ENCODE measurements at regions not wholly inside any gene's neighbourhood (a gene's known extent, or its start where the extent isn't known, plus 50 kb on each side); places are given as distances from the start of the nearest gene placed in this dataset.
"Not testable (repeated sequence)": the region's sequence is repeated elsewhere in the genome, so short reads cannot be mapped to it uniquely, and the experiment has no call there.

DNA sequence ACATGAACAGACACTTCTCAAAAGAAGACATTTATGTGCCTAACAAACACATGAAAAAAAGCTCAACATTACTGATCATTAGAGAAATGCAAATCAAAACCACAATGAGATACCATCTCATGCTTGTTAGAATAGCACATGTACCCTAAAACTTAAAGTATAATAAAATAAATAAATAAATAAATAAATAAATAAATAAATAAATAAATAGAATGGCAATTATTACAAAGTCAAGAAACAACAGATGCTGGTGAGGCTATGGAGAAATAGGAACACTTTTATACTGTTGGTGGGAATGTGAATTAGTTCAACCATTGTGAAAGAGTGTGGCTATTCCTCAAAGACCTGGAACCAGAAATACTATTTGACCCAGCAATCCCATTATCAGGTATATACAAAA lies 970.6 kb downstream of the NR2F1-AS1 start:
- H3K9me3 ChIP-seq (replicated peaks; ENCODE audit: control insufficient read depth, insufficient read depth, low read length); FAIRE-seq; ATAC-seq; H3K36me3 ChIP-seq (ENCODE audit: control insufficient read depth in 2 of 2, insufficient read depth in 2 of 2, low read length in 1 of 2); H3K4me1 ChIP-seq (ENCODE audit: control insufficient read depth, insufficient read depth, low read length); in situ Hi-C loops (cut with MboI); BruUV-seq (replicated peaks); POLR2A ChIA-PET; CTCF ChIA-PET; RAD21 ChIA-PET (ENCODE audit: unreplicated experiment); H3K9ac ChIP-seq (ENCODE audit: control insufficient read depth, insufficient read depth, low read length); H3K27me3 ChIP-seq (replicated peaks in 1 of 2; ENCODE audit: control insufficient read depth in 2 of 2, insufficient read depth in 2 of 2, low read length in 1 of 2); H3K4me3 ChIP-seq; SMC1A ChIA-PET (ENCODE audit: uncharacterized antibody, unreplicated experiment); H3K79me2 ChIP-seq (ENCODE audit: control insufficient read depth, insufficient read depth, low read length); DNase-seq (ENCODE audit: low read depth, low spot score); H4K20me1 ChIP-seq (ENCODE audit: control insufficient read depth, insufficient read depth); intact Hi-C loops (cut with micrococcal nuclease; ENCODE audit: unreplicated experiment); H3K27ac ChIP-seq (ENCODE audit: control insufficient read depth, insufficient read depth); H2AFZ ChIP-seq (ENCODE audit: control insufficient read depth, low read depth, low read length); H3K4me2 ChIP-seq (ENCODE audit: control insufficient read depth, insufficient read depth): not testable (repeated sequence)

DNA sequence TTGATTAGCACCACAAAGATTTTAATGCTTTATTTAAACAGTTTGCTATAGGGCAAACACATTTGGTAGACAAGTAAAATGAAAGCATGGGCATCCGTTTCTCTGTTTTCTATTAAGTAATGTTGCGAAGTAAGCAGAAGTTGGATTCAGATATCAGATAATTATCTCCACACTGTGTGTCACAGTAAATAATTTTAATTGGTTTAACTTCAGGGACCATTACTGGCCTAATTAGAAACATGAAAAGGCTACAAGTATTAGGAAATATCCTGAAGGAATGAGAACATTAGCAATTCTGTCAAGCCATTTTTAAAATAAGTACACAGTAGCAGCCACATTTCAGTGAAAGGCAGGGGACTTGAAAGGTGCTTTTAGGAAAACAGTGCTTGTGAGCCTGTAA lies 975.4 kb downstream of the NR2F1-AS1 start:
- ATAC-seq: no peak
- Histone ChIP-seq H3K4me2 (ENCODE audit: control insufficient read depth, insufficient read depth) (no peak overlapping the region), H3K36me3 (ENCODE audit: control insufficient read depth in 2 of 2, insufficient read depth in 2 of 2, low read length in 1 of 2) (no peaks in the 10 kb centered on the region), H3K4me1 (ENCODE audit: control insufficient read depth, insufficient read depth, low read length) (no peaks in the 10 kb centered on the region), H3K27me3 (replicated peaks in 1 of 2; ENCODE audit: control insufficient read depth in 2 of 2, insufficient read depth in 2 of 2, low read length in 1 of 2) (no peaks in the 10 kb centered on the region), H4K20me1 (ENCODE audit: control insufficient read depth, insufficient read depth) (no peaks in the 10 kb centered on the region), H3K4me3 (no peak overlapping the region), H3K79me2 (ENCODE audit: control insufficient read depth, insufficient read depth, low read length) (no peaks in the 10 kb centered on the region), H3K27ac (ENCODE audit: control insufficient read depth, insufficient read depth) (no peak overlapping the region), H2AFZ (ENCODE audit: control insufficient read depth, low read depth, low read length) (no peak overlapping the region), H3K9ac (ENCODE audit: control insufficient read depth, insufficient read depth, low read length) (no peak overlapping the region), H3K9me3 (replicated peaks; ENCODE audit: control insufficient read depth, insufficient read depth, low read length) (no peaks in the 10 kb centered on the region)
- DNase-seq (ENCODE audit: low read depth, low spot score): no peak
- RAD21 ChIA-PET (ENCODE audit: unreplicated experiment): no interaction called here
- POLR2A ChIA-PET: no interaction called here
- in situ Hi-C loops (cut with MboI): no loop called here
- FAIRE-seq: no peak
- intact Hi-C loops (cut with micrococcal nuclease; ENCODE audit: unreplicated experiment): no loop called here
- CTCF ChIA-PET: no interaction called here
- WGBS (ENCODE audit: insufficient coverage, insufficient replicate concordance, low lambda C conversion rate, missing lambda C conversion rate): 18% methylated on average over 2 of the region's 2 CpGs
- no peak for TF ChIP-seq RELA (IDR thresholded peaks at IDR 0.05; ENCODE audit: borderline replicate concordance, partially characterized antibody)
- TF ChIP-seq RFX5 (IDR thresholded peaks at IDR 0.05; ENCODE audit: low read depth, low read length): no peak
- TF ChIP-seq, protein P1, sequence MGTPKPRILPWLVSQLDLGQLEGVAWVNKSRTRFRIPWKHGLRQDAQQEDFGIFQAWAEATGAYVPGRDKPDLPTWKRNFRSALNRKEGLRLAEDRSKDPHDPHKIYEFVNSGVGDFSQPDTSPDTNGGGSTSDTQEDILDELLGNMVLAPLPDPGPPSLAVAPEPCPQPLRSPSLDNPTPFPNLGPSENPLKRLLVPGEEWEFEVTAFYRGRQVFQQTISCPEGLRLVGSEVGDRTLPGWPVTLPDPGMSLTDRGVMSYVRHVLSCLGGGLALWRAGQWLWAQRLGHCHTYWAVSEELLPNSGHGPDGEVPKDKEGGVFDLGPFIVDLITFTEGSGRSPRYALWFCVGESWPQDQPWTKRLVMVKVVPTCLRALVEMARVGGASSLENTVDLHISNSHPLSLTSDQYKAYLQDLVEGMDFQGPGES (IDR thresholded peaks at IDR 0.05): no peak
- no peak for TF ChIP-seq FOXK2 (IDR thresholded peaks at IDR 0.05)
- TF ChIP-seq RCOR1 (conservative IDR thresholded peaks at IDR 0.05; ENCODE audit: low read depth, low read length): no peak
- no peak for TF ChIP-seq TCF7 (IDR thresholded peaks at IDR 0.05; ENCODE audit: borderline replicate concordance)
- TF ChIP-seq, protein P2, sequence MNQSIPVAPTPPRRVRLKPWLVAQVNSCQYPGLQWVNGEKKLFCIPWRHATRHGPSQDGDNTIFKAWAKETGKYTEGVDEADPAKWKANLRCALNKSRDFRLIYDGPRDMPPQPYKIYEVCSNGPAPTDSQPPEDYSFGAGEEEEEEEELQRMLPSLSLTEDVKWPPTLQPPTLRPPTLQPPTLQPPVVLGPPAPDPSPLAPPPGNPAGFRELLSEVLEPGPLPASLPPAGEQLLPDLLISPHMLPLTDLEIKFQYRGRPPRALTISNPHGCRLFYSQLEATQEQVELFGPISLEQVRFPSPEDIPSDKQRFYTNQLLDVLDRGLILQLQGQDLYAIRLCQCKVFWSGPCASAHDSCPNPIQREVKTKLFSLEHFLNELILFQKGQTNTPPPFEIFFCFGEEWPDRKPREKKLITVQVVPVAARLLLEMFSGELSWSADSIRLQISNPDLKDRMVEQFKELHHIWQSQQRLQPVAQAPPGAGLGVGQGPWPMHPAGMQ (IDR thresholded peaks at IDR 0.05; ENCODE audit: borderline replicate concordance): no peak
- TF ChIP-seq YY1 (IDR thresholded peaks at IDR 0.05; ENCODE audit: low read depth, low read length): no peak
- no peak for TF ChIP-seq FOXM1 (IDR thresholded peaks at IDR 0.05; ENCODE audit: low read depth, low read length)
- TF ChIP-seq PML (IDR thresholded peaks at IDR 0.05; ENCODE audit: low read length): no peak
- no peak for TF ChIP-seq ZZZ3 (IDR thresholded peaks at IDR 0.05; ENCODE audit: control insufficient read depth, insufficient read length, low read depth)
- no peak for TF ChIP-seq FOS (IDR thresholded peaks at IDR 0.05; ENCODE audit: borderline replicate concordance, extremely low read depth, insufficient read length)
- TF ChIP-seq NKRF (conservative IDR thresholded peaks at IDR 0.05): no peak
- TF ChIP-seq POLR2A (IDR thresholded peaks at IDR 0.05; ENCODE audit: low read depth, low read length): no peak
- no peak for TF ChIP-seq ASH2L (IDR thresholded peaks at IDR 0.05; ENCODE audit: borderline replicate concordance, low read depth)
- no peak for TF ChIP-seq CHD1 (IDR thresholded peaks at IDR 0.05; ENCODE audit: low read depth, low read length)
- no peak for TF ChIP-seq CBX5 (IDR thresholded peaks at IDR 0.05; ENCODE audit: low read depth)
- no TSS peak for BruUV-seq (replicated peaks)
- SMC1A ChIA-PET (ENCODE audit: uncharacterized antibody, unreplicated experiment): no interaction called here

Data from GM12878 (cell line).